AG09309 (cell line): ENCODE measurements at regions not wholly inside any gene's neighbourhood (a gene's known extent, or its start where the extent isn't known, plus 50 kb on each side); places are given as distances from the start of the nearest gene placed in this dataset.

ENCODE experiments used
- DNase-seq: peaks from one replicate; pipeline ENCODE4 v3.0.0-alpha.2; 2010; ENCODE audit warnings: low read depth
- H3K4me3 ChIP-seq: 2 replicates; pipeline ENCODE4 v1.5.1; 2011; ENCODE audit warnings: mild to moderate bottlenecking, low read depth, low read length, moderate library complexity; ENCODE audit not compliant: control insufficient read depth
- CTCF ChIP-seq: IDR thresholded peaks from 2 replicates; pipeline ENCODE4 v1.5.1; 2011; ENCODE audit warnings: mild to moderate bottlenecking, low read depth, low read length, inconsistent platforms; ENCODE audit not compliant: insufficient read depth, control insufficient read depth; ENCODE audit errors: missing control alignments

- H3K4me3 ChIP-seq: no peak overlapping the region
- TF ChIP-seq CTCF: no peak
- no peak for DNase-seq
These were observed 205.4 kb downstream of the ARHGAP12 start for GRCh38 chr10:31723106-31723750.

- DNase-seq: no peak
- H3K4me3 ChIP-seq: no peak overlapping the region
- no peak for TF ChIP-seq CTCF
These were observed 207.5 kb downstream of the ARHGAP12 start for GRCh38 chr10:31721096-31721495.

- H3K4me3 ChIP-seq: no peak overlapping the region
- no peak for DNase-seq
- TF ChIP-seq CTCF: no peak
These were observed 208.1 kb downstream of the ARHGAP12 start for GRCh38 chr10:31720546-31720945.

GRCh38 chr10:31709476-31709875, 219.2 kb downstream of the ARHGAP12 start:
- H3K4me3 ChIP-seq: no peak overlapping the region
- DNase-seq: no peak
- TF ChIP-seq CTCF: no peak

GRCh38 chr10:31709028-31709427, 219.6 kb downstream of the ARHGAP12 start:
- no peak overlapping the region for H3K4me3 ChIP-seq
- no peak for DNase-seq
- peak; percentile 25 for TF ChIP-seq CTCF

- no peak for TF ChIP-seq CTCF
- no peak for DNase-seq
- no peak overlapping the region for H3K4me3 ChIP-seq
These were observed 220.2 kb downstream of the ARHGAP12 start for GRCh38 chr10:31708474-31708873.

GRCh38 chr10:31708046-31708445, 220.6 kb downstream of the ARHGAP12 start:
- no peak overlapping the region for H3K4me3 ChIP-seq
- no peak for DNase-seq
- TF ChIP-seq CTCF: no peak
